ENCODE measurements at regions not wholly inside any gene's neighbourhood (a gene's known extent, or its start where the extent isn't known, plus 50 kb on each side); places are given as distances from the start of the nearest gene placed in this dataset.
A peak's percentile ranks its signal among the peaks of the same experiment; 100 is the strongest.

DNA sequence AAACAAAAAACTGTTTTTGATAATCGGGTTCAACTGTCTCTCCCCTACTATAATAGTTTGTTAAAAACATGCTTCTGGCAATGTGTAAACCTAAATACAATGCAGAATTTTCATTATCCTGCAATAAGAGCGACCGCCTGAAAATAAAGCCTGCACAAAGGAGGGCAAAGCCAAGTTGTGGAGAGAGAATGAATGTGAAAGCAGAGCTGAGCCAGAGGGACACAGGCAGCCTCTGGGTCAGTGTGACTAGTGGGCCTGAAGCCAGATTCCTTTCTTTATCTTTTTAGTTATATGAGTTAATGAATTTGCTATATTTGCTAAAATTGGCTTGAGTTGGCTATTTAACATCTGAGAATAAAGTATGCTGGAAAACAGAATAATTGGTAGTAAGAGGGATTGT, 615.2 kb downstream of the PLA2G4A start:
- no peak for DNase-seq

DNA sequence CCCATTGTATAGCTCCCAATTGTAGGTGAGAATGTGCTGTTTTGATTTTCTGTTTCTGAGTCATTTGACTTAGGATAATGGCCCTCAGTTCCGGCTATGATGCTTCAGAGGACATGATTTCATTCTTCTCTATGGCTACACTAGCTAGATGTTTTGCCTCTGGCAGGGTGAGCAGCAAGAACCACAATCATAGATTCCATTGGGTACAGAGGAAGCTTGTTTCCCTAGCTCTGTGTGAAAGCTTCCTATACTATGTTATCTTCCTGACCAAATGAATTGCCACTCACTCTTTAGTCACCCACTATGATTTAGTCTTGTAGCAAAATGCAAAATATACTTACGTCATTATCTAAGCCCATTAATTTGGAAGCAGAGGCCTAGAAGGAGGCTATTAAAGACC, 616.3 kb downstream of the PLA2G4A start:
- no peak for DNase-seq

DNA sequence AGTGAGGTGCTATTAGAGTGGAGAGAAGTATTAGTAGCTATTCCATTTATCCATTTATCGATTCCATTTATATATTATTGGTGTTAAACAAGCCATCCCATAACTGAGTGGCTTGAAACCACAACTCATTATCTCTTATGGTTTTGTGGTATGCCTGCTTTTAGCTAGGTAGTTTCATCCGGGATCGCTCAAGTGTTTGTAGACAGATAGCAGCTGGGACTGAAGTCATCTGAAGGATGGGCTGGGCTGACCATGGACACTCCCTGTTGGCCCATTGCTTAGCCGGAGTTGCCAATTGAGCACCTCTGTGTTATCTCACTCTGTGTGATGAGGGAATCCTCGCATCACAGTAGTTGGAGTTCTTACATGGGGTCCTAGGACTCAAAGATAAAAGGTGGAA, 622.5 kb downstream of the PLA2G4A start:
- DNase-seq, result no peak

DNA sequence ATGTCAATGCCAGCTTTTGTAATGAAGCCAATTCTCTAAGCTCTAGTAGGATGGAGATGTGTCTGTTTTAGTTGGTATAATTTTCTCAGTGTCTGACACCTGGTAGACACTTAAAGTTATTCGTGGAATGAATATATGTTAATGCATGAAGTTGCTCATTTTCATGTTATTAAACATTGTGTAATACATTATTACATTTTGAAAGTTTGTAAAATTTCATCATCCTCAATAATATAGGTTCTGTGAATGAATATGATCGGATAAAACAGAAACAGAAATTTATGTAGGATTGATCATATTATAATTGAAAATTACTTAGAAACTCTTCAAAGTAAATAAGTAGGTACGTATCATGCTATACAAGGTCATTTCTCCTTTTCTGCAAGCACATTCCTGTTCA, 625.3 kb downstream of the PLA2G4A start:
- no peak for DNase-seq

DNA sequence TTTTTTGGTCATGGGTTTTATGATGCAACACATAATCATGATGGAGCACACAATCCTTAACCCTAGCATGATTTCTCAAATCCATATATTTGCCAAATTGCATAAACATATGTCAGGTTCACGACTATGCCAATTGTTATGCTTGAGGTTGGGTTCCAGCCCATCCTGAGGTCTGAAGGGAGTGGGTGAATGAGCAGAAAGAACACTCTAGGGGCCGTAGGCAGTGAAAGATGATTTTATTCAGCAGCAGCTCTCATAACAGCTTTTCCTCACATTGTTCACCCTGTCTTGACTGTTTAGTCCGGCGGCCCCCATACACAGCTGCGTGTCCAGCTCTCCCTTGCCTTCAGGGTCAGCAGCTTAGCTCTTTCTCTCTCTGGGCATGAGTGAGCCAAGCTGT, 627.7 kb downstream of the PLA2G4A start:
- DNase-seq, result no peak

DNA sequence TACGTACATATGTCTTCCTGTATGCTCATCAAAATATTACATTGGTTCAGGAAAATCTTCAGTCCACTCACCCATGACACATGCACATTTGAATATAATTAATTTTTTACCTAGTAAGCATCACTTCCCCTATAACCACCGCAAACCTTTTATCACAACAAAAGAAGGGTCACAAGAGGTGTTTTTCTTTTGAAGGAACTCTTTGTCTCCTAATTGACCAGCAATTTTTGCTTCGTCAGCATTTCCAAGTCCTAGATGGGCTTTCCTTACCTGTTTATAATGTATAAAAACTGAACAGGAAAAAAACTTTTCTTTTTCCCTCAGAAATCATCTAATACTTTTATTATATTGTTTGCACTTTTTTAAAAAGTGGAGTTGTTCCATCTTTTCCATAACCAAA, 631.3 kb downstream of the PLA2G4A start:
- DNase-seq, result no peak

DNA sequence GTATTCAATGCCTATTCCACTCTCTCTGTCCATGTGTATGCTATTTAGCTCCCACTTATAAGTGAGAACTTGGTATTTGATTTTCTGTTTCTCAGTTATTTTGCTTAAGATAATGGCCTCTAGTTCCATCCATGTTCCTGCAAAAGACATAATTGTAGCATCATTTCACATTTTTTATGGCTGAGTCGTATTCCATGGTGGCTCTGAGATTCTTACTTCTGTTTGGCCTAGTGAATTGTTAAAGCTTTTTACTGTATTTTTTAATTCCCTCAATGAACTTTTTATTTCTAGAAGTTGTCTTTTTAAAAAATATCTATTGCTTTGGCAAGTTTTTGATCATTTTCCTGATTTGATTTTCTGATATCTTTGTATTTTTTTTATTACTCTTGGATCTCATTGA, 635.6 kb downstream of the PLA2G4A start:
- no peak for DNase-seq

DNA sequence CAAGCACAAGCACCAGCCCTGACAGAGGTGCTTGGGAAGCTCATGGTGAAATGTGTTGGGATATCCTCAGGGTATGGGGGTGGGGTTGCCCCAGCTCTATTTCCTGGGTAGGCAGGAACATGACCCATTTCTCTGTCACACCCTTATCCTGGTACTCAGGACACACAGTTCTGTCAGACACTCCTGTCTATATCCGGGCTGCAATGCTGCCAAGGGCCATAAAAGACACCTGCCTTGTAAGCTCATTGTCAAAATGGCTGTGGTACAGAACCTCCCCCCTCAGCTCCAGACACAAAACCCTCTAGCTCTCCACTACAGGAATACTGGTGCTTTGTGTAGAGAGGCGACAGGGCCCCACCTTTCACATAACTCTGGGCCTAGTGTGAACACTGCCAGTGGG, 636.7 kb downstream of the PLA2G4A start:
- DNase-seq, result no peak

DNA sequence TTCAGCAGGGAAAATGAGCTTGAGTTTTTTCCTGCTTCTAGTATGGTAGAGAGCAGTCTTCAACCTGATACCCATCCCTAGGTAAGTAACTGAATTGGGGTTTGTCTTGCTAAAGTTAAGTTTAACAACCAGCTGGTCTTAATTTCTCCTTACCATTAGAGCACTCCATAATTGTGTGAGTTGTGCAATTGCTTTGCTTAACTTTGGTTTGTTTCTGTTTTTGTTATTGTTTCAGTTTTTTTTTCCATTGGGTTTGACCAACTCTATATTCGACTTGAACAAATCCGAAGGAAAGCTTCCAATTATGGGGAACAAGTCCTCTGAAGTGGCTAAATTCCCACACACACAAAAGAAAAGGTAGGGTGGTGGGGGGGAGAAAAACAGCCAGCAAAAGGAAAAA, 641.1 kb downstream of the PLA2G4A start:
- no peak for DNase-seq

DNA sequence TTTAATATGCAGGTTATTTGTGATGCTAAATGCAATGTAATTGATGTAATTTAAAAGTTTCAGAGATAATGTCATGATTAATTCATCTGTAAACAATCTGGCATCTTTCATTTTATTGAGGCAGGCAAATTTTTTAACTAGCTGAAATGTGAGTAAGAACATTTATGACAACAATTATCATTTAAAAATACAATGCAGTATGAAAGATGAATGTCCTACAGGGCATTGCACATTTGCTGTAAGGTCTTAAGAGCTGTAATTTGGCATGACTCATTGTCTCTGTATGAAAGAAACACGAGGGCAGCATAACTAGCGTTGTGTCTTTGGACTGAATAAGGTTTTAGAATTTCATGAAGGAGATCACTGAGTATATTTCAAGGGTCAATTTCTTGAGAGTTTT, 642.8 kb downstream of the PLA2G4A start:
- no peak for DNase-seq

DNA sequence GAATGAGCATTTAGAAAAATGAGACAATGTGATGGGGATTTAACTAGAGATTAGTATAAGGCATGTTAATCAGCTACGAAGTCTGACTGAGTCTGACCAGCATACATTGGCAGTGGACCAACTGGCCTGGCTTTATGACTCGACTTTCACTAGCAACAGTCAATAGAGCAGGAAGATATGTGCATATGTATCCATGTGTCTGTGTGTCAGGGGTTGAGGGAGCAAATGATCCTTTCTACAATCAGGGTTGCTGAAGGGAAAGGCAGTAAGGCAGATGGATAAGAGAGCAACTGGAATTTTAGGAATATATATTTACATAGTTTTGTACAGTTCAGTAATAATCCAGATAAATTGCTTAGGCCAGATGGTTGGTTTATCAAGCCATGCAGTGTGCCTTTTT, 645.6 kb downstream of the PLA2G4A start:
- no peak for DNase-seq

DNA sequence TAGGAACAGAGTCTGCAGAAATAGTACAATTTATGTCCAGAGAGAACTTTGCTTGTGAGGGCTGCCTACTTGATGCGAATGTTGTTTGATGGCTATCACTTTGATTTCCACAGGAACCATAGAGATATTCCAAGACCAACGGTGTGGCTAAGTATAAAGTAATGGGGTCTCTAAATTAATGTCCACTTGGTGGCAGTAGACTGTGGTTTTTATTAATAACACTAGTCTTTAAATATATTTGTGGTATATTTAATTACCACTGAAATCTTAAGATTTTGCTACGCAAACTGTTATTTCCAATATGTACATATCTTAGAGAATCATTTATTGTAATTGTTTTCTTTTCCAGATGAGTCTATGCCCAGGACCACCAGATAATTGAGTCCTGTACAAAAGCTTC, 647.9 kb downstream of the PLA2G4A start:
- DNase-seq, result peak; percentile 3

DNA sequence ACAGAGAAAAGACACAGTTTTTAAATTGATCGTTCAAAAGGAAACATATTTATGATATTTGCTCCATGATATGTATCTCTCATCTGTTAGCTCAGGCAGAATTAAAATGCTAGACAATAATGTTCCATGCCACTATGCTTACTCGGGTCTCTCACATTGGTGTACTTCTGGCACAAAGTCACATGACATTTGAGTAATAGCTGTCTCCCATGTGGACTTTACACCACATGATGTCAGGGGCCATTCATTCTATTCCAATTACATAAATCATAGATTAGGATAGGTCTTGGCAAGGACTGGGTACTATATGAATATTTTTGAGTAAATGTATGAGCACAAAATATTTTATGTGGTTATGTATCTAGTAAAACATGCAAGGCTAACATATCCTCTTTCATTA, 648.4 kb downstream of the PLA2G4A start:
- no peak for DNase-seq

DNA sequence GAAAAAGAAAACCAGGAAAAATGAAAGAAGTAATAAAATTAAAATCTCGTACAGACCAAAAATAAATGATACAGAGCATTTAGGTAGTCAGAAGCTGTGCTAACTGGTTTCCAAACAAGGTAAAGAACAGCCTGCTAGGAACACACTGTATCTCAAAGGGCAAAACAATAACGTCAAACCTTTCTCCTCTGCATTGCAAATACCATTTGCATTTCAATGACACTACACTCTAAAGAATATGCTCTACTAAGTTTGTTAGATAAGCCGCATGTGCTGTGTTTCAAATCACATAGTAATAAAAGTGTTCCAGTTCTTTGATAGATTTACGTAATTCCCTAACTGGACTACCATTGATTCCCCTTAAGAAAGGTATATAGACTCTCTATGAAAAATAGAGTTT, 648.8 kb downstream of the PLA2G4A start:
- no peak for DNase-seq

DNA sequence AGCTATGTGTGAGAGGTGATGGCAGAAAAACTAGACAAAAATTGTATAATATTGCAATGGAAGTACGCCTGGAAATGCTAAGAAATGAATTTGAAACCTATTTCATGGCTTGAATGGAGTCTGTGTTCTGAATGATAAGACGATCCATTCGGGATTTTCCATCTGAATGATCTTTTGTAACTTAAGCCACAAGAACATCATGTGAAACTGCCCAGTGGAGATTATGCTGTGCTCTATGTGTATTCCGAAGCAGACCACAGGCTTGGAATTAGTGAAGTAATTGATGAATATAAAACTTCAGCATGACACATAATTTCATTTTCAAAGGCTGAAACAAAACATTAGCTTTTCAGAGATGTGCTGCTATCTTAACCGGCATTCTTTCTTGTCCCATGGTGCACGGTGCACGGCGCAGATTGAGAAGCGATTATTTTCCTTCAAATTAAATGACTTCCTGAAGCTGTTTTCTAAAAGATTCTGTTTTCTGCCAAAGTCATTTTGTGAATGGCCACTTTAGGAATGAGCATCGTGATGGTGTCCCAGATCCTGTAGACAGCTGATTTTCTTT, 652.9 kb downstream of the PLA2G4A start:
- DNase-seq, result no peak

DNA sequence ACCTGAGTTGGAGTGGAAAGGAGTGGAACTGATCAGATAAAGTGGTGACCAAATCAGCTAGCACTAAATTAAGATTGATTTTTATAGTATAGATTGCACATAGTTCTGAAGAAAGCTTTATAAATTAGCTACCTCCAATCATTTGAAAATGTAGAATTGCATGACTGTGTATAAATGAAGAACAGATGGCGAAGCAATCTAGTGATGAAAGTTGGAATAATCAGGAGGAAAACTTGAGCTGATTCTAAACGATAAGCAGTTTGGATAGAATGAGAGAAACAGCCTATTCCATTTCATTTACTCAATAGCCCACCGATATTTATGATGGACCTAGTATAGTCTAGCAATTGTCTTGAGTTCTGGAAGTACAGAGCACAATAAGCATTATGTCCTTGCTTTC, 661.5 kb downstream of the PLA2G4A start:
- DNase-seq, result no peak

DNA sequence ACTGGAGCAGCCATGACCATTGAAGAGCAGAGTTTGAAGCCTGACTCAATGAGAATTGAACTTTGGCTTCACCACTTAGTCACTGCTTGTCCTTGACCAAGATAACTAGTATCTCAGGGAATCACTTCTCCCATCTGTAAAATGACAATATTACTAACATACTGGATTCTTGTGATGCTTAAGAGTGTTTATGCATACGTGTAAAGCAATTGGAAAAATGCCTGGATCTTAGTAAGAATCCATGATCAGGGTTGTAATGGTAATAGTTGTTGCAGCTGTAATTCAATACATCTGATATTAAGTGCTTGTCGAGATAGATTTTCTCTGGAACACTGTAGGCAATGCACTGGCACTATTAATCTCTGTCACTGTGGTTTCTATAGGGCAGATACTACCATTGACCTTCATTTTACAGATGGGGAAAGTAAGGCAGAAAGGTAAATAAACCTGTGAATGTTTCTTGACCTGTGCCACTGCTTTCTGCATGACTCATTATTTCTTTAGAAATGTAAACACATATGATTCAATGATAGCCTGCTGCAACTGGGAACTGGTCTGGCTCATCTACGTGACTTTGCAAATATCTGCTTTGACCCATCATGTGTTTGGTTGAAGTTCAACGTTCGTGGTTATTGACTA, 662.5 kb downstream of the PLA2G4A start:
- no peak for DNase-seq

DNA sequence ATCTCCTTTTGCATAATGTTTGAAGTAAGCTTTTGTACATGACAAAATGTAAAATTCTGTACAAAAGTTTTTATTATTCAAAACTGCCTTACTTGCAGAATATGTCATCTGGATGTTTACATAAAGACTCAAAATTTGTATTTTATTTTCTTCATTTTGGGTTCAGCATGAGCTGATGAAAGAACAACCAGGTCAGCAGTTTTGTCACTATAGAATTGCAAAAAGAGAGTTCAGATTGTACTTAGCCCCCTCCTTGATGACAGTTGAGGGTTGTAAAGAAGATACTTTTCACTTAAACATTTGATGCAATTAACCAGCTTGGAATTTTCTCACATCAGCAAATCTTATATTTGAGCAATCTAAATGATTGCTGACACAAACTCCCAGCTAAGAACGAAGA, 669.3 kb downstream of the PLA2G4A start:
- no peak for DNase-seq

DNA sequence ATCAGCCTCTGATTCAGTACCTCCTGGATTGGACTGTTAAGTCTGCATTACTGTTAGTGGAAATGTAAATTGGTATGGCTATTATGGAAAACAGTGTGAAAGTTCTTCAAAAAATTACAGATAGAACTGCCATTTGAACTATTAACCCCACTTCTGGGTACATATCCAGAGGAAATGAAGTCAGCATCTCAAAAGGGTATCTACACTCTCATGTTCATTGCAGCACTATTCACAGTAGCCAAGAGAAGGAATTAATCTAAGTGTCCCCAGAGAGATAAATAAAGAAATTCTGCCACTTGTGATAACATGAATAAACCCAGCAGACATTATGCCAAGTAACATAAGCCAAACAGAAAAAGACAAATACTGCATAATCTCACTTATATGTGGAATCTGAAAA, 676.0 kb downstream of the PLA2G4A start:
- DNase-seq, result no peak

DNA sequence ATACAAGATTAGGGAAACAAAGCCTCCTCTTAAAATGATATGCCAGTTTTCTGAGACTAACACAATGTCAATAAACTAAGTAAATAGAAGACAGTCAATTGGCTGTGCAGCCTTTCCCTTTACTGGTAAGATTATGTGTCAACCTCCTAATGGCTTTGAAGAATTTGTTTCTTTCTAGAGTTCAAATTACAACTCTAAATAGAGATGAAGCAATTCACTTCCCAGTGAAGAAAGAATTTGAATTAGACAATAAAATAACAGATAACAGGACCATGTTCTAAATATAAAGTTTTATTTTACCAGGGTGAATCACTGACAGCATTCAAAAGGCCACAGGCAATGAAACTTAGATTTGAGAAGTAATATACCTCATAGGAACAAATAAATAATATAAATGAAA, 680.3 kb downstream of the PLA2G4A start:
- no peak for DNase-seq

DNA sequence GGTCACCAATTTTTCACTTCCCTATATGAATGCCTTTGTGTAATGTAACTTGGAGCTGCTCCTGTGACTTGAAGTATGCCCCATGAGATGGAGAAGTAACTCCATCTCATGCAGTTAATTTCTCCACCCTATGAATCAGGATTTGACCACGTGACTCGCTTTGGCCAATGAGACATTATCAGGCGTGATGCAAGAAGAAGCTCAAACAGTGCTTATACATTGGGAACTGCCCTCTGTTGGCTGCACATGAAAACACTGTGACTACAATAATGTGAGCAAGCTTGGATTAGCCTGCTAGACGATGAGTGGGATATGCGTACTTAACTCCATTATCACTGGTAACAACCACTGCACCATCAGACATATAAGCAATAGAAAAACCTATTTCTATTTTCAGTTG, 684.4 kb downstream of the PLA2G4A start:
- DNase-seq, result no peak

DNA sequence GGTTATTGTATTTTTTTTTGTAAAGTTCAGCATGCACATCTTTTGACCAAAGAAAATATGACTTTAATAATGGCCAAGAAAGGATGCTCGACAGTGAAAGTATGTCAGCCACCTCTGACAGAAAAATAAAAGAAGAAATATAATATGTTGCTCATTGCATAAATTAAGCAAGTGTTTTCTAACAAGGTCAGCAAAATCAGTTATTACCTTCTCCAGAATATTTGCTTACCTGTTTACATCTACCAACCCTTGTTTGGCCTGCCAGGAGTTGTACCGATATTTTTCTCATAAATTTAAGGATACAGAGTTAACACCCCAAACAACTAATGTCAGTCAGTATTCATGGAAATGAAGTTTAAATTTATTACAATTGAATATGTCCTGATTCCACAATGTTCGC, 685.4 kb downstream of the PLA2G4A start:
- no peak for DNase-seq

DNA sequence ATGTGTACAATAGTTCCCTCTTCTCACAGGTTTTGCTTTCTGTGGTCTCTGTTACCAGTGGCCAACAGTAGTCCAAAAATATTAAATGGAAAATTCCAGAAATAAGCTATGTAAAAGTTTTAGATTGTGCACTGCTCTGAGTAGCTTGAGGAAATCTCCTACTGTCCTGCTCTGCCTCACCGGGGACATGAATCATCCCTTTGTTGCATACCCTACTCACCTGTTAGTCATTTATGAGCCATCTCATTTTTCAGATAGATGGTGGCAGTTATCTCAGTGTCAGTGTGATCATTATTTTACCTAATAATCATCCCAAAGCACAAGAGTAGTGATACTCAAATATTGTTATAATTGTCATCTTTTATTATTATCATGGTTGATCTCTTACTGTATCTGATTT, 688.1 kb downstream of the PLA2G4A start:
- no peak for DNase-seq

DNA sequence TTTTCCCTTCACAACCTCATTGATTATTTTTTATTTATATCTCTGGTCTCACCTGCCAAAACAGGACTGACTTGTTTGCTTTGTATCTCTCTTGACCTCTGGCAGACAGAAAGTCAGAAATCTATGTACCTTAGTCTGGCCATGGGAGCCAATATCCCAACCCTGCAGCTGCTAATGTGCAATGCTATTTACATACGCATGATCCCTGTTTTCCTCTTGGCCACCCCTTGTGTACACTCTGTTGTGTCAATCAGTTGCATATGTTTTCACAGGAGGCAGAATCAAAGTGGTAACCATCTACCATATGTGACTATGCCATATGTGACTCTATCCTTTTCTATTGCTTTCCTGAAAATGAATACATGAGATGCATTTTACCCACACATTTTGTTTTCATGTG, 688.8 kb downstream of the PLA2G4A start:
- DNase-seq, result no peak

DNA sequence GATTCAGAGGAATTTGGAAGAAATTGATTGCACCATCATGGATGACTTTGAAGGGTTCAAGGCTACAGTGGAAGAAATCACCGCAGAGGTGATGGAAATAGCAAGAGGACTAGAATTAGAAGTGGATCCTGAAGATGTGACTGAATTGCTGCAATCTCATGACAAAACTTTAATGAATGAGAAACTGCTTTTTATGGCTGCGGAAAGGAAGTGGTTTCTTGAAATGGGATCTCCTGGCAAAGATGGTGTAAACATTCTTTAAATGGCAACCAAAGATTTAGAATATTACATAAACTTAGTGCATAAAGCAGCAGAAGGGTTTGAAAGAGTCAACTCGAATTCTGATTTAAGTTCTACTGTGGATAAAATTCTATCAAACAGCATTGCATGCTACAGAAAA, 698.6 kb downstream of the PLA2G4A start:
- DNase-seq, result no peak

Data from left kidney (tissue), 1 donor.